ENCODE measurements at regions not wholly inside any gene's neighbourhood (a gene's known extent, or its start where the extent isn't known, plus 50 kb on each side); places are given as distances from the start of the nearest gene placed in this dataset.
"Not testable (repeated sequence)": the region's sequence is repeated elsewhere in the genome, so short reads cannot be mapped to it uniquely, and the experiment has no call there.

- DNase-seq (ENCODE audit: low spot score), result no peak
Observed at GRCh38 chr10:109277456-109277855, 645.9 kb downstream of the XPNPEP1 start.

- no peak for DNase-seq (ENCODE audit: low spot score)
Observed at GRCh38 chr10:109275960-109276359, 647.4 kb downstream of the XPNPEP1 start.

- no peak for DNase-seq (ENCODE audit: low spot score)
Observed at GRCh38 chr10:109274681-109275080, 648.6 kb downstream of the XPNPEP1 start.

- no peak for DNase-seq (ENCODE audit: low spot score)
Observed at GRCh38 chr10:109270173-109270572, 653.1 kb downstream of the XPNPEP1 start.

- DNase-seq (ENCODE audit: low spot score), result no peak
Observed at GRCh38 chr10:109264004-109264403, 659.3 kb downstream of the XPNPEP1 start.

GRCh38 chr10:109261231-109261630, 662.1 kb downstream of the XPNPEP1 start:
- no peak for DNase-seq (ENCODE audit: low spot score)

GRCh38 chr10:109259293-109259692, 664.0 kb downstream of the XPNPEP1 start:
- no peak for DNase-seq (ENCODE audit: low spot score)

GRCh38 chr10:109253306-109253705, 670.0 kb downstream of the XPNPEP1 start:
- DNase-seq (ENCODE audit: low spot score), result no peak

GRCh38 chr10:109250152-109250551, 673.2 kb downstream of the XPNPEP1 start:
- DNase-seq (ENCODE audit: low spot score), result no peak

- no peak for DNase-seq (ENCODE audit: low spot score)
Observed at GRCh38 chr10:109247814-109248213, 675.5 kb downstream of the XPNPEP1 start.

GRCh38 chr10:109245821-109246220, 677.5 kb downstream of the XPNPEP1 start:
- DNase-seq (ENCODE audit: low spot score), result no peak

GRCh38 chr10:109239371-109239770, 683.9 kb downstream of the XPNPEP1 start:
- no peak for DNase-seq (ENCODE audit: low spot score)

GRCh38 chr10:109237682-109238081, 685.6 kb downstream of the XPNPEP1 start:
- no peak for DNase-seq (ENCODE audit: low spot score)

GRCh38 chr10:109237050-109237449, 686.3 kb downstream of the XPNPEP1 start:
- no peak for DNase-seq (ENCODE audit: low spot score)

GRCh38 chr10:109223533-109223932, 699.8 kb downstream of the XPNPEP1 start:
- DNase-seq (ENCODE audit: low spot score), result not testable (repeated sequence)

GRCh38 chr10:109219935-109220605, 703.2 kb downstream of the XPNPEP1 start:
- no peak for DNase-seq (ENCODE audit: low spot score)

GRCh38 chr10:109218207-109218606, 705.1 kb downstream of the XPNPEP1 start:
- no peak for DNase-seq (ENCODE audit: low spot score)

GRCh38 chr10:109215291-109216075, 707.8 kb downstream of the XPNPEP1 start:
- no peak for DNase-seq (ENCODE audit: low spot score)

GRCh38 chr10:109214891-109215290, 708.4 kb downstream of the XPNPEP1 start:
- DNase-seq (ENCODE audit: low spot score), result not testable (repeated sequence)

GRCh38 chr10:109207361-109207760, 716.0 kb downstream of the XPNPEP1 start:
- no peak for DNase-seq (ENCODE audit: low spot score)

GRCh38 chr10:109205929-109206585, 717.3 kb downstream of the XPNPEP1 start:
- no peak for DNase-seq (ENCODE audit: low spot score)

- DNase-seq (ENCODE audit: low spot score), result no peak
Observed at GRCh38 chr10:109203646-109204353, 719.5 kb downstream of the XPNPEP1 start.

Data from Ammon's horn (tissue), 1 donor.